Adrenal gland (tissue), 5 donors: ENCODE measurements at regions not wholly inside any gene's neighbourhood (a gene's known extent, or its start where the extent isn't known, plus 50 kb on each side); places are given as distances from the start of the nearest gene placed in this dataset.

Experiments used
- POLR2A ChIP-seq, 2 donors: fragments of 450-650 bp; IDR thresholded peaks; one replicate each; pipeline ENCODE4 v1.6.1; 2017; ENCODE audit warnings: antibody characterized with exemption in 2 of 2, mild to moderate bottlenecking in 2 of 2, moderate library complexity in 1 of 2
- TF ChIP-seq, protein P1 (sequence below), 6 experiments: fragments of 450-650 bp in 4 of 6; fragments of 200-600 bp in 2 of 6; sonication (generic) in 1 of 6; IDR thresholded peaks; 1 replicate in 5 of 6; 2 replicates in 1 of 6; pipeline versions ENCODE4 v1.5.1 to v1.8.0; 2016 to 2021; ENCODE audit warnings: antibody characterized with exemption in 6 of 6, mild to moderate bottlenecking in 2 of 6, moderate library complexity in 1 of 6
- donor health status: DM: no; HTN: no; CAD: no.

- TF ChIP-seq, protein P1, sequence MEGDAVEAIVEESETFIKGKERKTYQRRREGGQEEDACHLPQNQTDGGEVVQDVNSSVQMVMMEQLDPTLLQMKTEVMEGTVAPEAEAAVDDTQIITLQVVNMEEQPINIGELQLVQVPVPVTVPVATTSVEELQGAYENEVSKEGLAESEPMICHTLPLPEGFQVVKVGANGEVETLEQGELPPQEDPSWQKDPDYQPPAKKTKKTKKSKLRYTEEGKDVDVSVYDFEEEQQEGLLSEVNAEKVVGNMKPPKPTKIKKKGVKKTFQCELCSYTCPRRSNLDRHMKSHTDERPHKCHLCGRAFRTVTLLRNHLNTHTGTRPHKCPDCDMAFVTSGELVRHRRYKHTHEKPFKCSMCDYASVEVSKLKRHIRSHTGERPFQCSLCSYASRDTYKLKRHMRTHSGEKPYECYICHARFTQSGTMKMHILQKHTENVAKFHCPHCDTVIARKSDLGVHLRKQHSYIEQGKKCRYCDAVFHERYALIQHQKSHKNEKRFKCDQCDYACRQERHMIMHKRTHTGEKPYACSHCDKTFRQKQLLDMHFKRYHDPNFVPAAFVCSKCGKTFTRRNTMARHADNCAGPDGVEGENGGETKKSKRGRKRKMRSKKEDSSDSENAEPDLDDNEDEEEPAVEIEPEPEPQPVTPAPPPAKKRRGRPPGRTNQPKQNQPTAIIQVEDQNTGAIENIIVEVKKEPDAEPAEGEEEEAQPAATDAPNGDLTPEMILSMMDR (IDR thresholded peaks at IDR 0.05): no peak
- TF ChIP-seq POLR2A (IDR thresholded peaks at IDR 0.05): no peak
Measured at GRCh38 chr9:557601-558201, 283.8 kb upstream of the DMRT1 start.
